ENCODE measurements at regions not wholly inside any gene's neighbourhood (a gene's known extent, or its start where the extent isn't known, plus 50 kb on each side); places are given as distances from the start of the nearest gene placed in this dataset.

DNA sequence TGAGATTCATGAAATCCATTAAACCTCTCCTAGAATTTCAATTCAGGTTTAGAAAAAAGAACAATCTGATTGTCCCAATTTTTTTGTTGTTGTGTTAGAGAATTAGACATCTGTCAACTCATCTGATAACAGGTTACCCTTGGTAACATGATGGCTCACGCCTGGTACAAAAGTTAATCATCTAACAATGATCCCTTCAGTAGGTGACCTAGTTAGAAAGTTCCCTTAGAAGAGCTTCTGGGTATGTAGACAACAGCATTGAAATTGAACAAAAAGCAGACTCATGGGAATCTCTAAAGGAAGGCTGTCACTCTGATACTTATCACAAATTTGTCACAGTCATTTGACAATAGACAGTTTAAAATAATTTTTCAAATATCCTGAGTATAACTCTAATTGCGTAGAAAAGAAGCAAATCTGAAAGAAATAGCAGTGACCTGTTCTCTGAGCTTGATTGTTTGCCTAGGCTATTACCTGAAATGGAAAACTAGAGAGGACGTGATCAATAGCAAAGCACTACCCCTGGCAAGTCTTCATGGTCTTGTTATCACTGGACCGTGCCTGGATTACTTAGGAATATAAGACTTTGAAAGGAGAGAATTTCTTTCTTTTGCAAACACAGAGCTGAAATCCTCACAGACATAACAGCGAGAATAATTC lies 880.4 kb upstream of the AGA start:
- no peak for TF ChIP-seq CTCF (conservative IDR thresholded peaks at IDR 0.05; ENCODE audit: low read length)
- DNase-seq (ENCODE audit: low read depth): no peak
- H3K4me3 ChIP-seq (ENCODE audit: low read length): no peak overlapping the region

DNA sequence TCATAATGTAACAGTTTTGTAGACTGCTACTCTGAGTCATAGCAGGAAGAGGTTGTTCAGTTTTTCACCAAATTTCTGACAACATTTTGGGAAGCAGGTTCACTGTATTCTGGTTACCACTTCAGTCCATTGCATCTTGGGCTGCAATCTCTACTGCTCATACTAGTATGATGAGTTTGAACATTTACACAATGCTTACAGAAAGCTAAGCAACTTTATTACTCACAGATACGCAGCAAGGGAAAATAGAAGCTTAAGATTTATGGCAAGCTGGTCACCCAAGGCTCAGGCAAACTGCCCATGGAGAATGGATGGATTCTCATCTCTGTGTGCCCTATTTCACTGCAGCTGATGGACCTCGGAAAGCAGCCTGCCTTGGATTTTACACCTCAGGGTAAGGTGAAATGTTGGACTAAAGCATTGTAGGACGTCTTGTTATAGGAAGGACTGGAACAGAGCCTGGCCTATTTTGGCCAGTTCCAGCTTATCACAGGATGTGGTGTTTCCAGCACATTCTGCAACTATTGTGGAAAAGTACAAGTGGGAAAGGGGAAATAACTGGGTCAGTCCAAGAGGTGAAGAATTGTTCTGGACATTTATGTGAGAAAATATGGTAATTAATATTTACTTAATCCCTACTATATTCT lies 887.1 kb upstream of the AGA start:
- TF ChIP-seq CTCF (conservative IDR thresholded peaks at IDR 0.05; ENCODE audit: low read length): no peak
- no peak for DNase-seq (ENCODE audit: low read depth)

GRCh38 chr4:178333355-178333754 lies 891.1 kb upstream of the AGA start:
- no peak for DNase-seq (ENCODE audit: low read depth)
- no peak overlapping the region for H3K4me3 ChIP-seq (ENCODE audit: low read length)
- no peak for TF ChIP-seq CTCF (conservative IDR thresholded peaks at IDR 0.05; ENCODE audit: low read length)

More for the DNA sequence above, 887.1 kb upstream of the AGA start:
- H3K4me3 ChIP-seq (ENCODE audit: low read length): no peak overlapping the region

DNA sequence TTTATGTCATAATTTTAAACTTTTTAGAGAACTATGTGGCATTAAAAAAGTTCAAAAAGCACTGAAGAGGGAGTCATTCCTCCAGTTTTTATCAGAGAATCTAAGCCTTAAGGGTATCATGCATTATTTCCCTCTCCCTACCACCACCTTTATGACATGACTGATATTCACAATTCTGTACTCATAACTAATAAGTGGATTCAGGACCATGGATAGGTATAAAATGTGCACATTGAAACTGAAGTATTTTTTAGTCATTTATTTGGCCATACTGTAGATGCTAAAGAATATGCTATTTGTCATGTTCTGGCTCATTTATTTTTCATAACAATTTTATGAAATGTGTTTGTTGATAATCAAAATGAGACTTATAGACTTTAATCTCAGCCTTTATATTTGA lies 897.5 kb upstream of the AGA start:
- TF ChIP-seq CTCF (conservative IDR thresholded peaks at IDR 0.05; ENCODE audit: low read length): no peak
- no peak overlapping the region for H3K4me3 ChIP-seq (ENCODE audit: low read length)
- DNase-seq (ENCODE audit: low read depth): no peak

- DNase-seq (ENCODE audit: low read depth): no peak
- TF ChIP-seq CTCF (conservative IDR thresholded peaks at IDR 0.05; ENCODE audit: low read length): no peak
Observed at GRCh38 chr4:178340468-178340867, 898.2 kb upstream of the AGA start.

GRCh38 chr4:178344096-178344495 lies 901.9 kb upstream of the AGA start:
- DNase-seq (ENCODE audit: low read depth): no peak
- H3K4me3 ChIP-seq (ENCODE audit: low read length): no peak overlapping the region
- TF ChIP-seq CTCF (conservative IDR thresholded peaks at IDR 0.05; ENCODE audit: low read length): no peak

More at GRCh38 chr4:178340468-178340867, 898.2 kb upstream of the AGA start:
- H3K4me3 ChIP-seq (ENCODE audit: low read length): no peak overlapping the region

DNA sequence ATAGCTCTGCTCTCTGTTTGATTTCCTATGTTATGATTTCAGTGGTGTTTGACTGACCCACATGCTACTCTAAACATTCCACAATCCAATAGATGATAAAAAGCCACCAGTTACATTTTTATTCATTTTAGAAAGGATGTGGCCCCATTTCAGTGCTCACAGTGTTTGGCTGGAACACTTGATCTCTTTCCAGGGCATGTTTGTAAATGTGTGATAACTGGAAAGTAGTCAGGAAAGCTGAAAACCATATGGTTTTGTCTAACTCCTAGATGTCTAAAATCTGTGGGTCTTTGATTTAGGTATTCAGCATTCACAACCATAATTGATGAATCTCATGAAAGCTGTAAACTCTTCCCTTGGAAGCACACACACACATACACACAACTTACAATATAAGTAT lies 904.9 kb upstream of the AGA start:
- no peak for TF ChIP-seq CTCF (conservative IDR thresholded peaks at IDR 0.05; ENCODE audit: low read length)
- DNase-seq (ENCODE audit: low read depth): no peak

More for the DNA sequence above, 904.9 kb upstream of the AGA start:
- H3K4me3 ChIP-seq (ENCODE audit: low read length): no peak overlapping the region
